ENCODE measurements at regions not wholly inside any gene's neighbourhood (a gene's known extent, or its start where the extent isn't known, plus 50 kb on each side); places are given as distances from the start of the nearest gene placed in this dataset.
"Not testable (repeated sequence)": the region's sequence is repeated elsewhere in the genome, so short reads cannot be mapped to it uniquely, and the experiment has no call there.

DNA sequence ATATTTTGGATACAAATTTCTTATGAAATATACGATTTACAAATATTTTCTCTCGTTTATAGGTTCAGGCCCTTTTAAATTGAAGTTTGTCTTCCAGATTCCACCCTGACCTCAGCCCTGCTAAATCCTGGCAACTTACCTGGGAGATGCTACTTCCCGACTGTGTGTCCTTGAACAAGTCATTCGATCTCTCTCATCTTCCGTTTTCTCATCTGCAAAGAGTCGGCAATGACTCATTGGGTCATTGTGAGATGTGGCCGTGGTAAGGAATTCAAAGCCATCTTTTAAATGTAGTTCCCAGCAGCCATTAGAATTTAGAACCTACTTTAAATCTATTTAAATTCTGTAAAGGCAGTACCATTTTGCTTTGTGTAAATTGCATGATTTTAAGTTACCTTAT lies 72.5 kb downstream of the LHX2 start:
- DNase-seq (ENCODE audit: low read depth, low spot score), result no peak

DNA sequence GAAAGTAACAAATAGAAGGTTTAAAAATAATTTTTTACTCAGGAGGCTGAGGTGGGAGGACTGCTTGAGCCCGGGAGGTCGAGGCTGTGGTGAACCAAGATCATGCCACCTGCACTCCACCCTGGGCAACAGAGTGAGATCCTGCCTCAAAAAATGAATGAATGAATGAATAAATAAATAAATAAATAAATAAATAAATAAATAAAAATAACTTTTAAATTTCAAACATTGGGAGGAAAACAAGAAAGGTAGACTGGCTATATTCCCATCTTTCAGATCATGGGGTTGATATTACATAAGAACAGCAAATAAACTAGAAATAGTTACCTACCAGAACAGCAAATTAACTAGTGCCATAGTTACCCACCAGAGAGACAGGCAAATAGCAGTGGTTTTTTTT lies 75.7 kb downstream of the LHX2 start:
- DNase-seq (ENCODE audit: low read depth, low spot score), result no peak

DNA sequence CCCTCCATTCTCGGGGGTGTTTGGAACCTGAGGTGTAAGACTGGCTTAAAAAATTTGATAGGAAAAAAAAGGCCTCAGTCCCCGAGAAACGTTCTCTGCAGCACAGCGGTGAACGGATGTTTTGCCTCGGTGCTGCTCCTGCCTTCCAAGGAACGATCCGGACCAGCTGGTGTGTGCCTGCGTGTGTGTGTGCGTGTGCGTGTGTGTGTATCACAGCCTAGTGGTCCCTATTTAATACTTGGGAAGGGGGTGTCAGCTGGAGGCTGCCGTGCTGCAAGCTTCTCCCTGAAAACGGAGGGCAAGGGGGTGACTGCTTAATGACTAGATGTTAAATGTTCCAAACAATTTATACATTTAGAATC lies 76.9 kb downstream of the LHX2 start:
- DNase-seq (ENCODE audit: low read depth, low spot score), result no peak

DNA sequence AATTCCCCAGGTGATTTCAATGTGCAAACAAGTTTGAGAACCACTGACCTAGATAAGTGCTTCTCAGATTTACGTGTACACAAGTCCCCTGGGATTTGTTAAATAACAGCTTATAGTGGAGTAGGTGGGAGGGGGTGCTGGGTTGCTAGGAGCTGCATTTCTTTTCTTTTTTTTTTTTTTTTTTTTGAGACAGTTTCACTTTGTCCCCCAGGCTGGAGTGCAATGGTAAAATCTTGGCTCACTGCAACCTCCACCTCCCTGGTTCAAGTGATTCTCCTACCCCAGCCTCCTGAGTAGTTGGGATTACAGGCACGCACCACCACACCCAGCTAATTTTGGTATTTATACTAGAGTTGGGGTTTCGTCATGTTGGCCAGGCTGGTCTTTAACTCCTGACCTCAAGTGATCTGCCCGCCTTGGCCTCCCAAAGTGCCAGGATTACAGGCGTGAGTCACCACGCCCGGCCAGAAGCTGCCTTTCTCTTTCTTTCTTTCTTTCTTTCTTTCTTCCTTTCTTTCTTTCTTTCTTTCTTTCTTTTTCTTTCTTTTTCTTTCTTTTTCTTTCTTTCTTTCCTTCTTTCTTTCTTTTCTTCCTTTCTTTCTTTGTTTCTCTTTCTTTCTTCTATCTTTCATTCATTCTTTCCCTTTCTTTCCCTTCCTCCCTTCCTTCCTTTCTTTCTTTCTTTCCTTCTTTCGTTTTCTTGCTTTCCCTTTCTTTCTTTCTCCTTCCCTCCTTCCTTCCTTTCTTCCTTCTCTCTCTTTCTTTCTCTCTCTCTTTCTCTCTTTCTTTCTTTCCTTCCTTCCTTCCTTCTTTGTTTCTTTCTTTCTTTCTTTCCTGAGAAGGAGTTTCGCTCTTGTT lies 78.3 kb downstream of the LHX2 start:
- DNase-seq (ENCODE audit: low read depth, low spot score), result not testable (repeated sequence)

DNA sequence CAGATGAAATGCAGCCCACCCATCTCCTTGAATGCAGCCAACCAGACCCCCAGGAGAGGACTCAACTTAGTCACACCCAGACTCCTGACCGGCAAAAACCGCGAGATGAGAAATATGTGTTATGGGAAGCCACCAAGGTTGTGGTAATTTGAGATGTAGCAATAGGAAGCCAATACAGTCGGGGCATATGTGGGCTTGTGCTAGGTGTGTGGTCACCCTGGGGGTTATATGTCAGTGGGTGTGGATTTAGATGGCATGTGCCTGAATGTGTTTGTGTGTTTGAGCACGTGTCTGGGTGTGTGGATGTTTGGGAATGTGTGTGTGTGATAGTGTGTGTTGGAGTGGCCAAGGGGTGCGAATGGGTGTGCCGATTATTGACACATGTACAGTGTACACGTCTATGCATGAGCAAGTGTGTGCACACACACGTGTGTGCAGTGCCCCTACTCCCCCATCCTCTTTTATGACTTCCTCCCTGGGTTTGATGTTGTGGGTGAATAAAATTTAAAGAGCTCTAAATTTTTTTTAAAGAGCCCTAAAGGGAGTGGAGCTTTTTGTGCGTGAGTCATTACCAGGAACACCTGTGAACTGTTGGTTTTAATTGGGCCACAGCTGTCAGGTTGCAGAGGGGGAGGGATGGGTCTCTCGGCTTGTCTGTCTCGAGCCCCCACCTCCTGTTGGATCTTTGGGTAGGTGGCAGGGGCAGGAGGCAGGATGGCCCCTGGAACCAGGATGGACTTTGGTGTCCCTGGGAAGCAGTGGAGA lies 86.8 kb downstream of the LHX2 start:
- no peak for DNase-seq (ENCODE audit: low read depth, low spot score)

DNA sequence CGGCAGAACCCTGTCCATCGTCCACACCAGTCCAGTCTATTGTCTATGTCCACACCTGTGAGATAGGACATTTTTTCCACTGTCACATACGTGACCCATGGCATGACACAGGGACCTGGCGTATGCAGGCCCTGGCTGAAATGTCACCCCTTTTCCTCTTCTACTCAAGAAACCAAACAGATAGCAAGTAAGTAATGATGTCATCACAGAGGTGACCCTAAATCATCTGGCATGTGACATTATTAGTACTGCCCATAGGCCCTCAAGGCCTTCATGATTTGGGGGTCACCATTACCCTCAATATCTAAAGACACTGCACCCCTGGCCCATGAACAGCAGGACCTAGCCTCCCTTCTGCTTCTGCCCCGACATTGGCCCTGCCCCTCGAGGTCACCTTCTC lies 88.3 kb downstream of the LHX2 start:
- no peak for DNase-seq (ENCODE audit: low read depth, low spot score)

DNA sequence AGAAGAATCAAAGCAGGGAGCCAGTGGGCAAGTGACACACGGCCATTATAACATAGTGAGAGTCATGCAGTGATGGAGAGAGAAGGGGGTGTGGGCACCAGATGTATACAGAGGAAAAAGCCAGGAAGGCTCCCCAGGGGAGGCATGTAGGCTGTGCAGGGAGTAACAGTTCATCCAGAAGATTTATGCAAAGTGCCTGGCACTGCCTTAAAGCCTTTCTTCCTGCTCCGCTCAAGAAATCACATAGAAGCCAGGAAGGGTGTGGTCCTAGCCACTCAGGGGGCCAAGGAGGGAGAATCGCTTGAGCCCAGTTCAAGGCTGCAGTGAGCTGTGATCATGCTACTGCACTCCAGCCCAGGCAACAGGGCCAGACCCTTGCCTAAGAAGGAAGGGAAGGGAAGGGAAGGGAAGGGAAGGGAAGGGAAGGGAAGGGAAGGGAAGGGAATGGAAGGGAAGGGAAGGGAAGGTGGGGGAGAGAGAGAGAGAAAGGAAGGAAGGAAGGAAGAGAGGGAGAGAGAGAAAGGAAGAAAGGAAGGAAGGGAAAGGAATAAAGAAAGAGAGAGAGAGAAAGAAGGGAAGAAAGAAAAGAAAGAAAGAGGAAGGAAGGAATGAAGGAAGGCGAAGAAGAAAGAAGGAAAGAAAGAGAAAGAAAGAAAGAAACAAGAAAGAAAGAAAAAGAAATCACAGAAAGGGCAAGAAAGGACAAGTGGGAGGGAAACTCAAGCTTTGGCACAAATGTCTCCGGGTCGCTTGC lies 89.8 kb downstream of the LHX2 start:
- no peak for DNase-seq (ENCODE audit: low read depth, low spot score)

DNA sequence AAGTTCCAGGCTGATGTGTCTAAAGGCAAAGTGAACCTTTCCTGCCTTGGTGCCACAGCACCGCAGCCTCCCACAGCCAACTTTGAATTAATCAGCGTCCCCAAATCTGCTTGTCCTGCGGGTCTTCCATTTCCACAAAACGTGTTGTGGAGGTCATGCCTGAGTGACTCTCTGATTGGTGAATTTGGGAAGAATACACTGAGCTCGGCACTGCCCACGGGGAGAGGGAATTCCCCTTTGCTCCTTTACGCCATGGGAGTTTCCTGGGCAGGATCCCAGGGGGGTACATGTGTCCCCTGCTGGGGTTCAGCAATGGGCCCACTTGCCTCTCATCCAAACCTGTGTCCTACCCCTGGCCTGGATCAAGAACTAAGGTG lies 90.4 kb downstream of the LHX2 start:
- no peak for DNase-seq (ENCODE audit: low read depth, low spot score)

DNA sequence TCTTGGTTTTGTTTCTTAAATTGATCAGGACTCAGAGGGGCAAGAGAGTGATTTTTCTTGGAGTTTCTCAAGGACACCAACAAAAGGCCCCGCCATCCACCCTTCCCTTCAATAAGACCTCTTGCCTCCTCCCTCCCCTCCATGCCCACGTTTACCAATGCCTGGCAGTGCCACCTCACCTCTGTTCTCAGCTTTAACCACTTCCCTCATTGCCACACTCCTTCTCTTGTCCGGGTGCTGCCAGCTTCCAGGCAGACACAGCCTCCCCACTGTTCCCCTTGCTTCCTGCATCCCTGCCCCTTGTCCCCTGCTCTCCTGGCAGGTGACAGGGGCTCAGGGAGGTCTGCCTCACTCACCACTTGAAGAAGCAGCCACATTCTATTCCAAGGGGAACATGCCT lies 90.8 kb downstream of the LHX2 start:
- no peak for DNase-seq (ENCODE audit: low read depth, low spot score)

DNA sequence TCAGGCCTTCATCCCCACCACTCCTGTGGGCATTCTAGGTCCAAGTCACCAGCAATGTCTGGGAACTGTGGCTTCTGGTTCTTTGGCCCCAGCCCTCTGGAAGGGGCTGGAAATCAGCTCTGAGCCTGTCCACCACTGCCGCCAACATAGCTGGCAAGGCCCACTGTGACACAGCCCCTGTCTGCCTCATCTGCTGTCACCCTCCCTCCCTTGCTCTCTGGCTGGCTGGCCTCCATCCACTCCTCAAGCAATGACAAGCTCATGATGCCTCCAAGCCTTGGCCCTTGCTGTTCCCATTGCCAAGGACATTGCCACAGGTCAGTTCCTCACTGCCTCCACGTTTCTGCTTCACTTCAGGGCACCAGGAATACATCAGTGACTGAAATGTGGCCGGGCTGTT lies 93.7 kb downstream of the LHX2 start:
- no peak for DNase-seq (ENCODE audit: low read depth, low spot score)

DNA sequence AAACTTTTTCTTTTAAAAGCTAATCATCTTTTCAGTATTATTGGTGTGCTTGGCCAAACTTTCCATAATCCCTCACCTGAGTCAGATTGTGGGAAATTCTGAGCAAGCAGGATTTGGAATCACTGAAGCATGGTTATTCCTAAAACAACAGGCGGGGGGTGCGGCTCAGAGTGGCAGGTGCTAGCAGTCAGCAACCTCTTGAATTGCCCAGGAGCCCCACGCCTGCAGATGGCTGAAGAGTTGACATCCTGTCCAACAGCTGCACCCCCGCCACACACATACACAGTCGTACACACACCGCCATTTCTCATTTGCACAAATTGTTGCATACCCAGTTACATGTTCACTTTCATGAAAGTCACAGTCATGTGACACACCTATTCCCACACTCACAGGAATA lies 96.6 kb downstream of the LHX2 start:
- no peak for DNase-seq (ENCODE audit: low read depth, low spot score)

DNA sequence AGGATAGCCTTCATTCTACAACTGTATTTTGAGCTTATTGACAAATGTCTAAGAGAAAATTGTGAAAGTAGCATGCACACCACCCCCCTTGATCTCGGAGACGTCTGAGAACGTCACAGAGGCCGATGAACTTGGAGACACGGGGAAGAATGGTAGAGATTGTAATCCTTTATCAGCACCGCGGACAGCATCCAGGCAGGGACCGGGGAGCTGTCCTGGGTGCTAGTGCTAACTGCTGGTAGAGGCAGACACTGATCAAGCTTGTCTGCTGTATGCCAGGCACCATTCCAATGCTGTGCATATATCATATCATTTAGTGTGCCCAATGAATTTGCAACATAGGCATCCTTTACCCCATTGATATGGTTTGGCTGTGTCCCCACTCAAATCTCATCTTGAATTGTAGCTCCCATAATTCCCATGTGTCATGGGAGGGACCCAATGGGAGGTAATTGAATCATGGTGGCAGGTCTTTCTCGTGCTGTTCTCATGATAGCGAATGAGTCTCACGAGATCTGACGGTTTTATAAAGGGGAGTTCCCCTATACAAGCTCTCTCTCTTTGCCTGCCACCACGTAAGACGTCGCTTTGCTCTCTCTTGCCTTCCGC lies 98.8 kb downstream of the LHX2 start:
- DNase-seq (ENCODE audit: low read depth, low spot score), result no peak

DNA sequence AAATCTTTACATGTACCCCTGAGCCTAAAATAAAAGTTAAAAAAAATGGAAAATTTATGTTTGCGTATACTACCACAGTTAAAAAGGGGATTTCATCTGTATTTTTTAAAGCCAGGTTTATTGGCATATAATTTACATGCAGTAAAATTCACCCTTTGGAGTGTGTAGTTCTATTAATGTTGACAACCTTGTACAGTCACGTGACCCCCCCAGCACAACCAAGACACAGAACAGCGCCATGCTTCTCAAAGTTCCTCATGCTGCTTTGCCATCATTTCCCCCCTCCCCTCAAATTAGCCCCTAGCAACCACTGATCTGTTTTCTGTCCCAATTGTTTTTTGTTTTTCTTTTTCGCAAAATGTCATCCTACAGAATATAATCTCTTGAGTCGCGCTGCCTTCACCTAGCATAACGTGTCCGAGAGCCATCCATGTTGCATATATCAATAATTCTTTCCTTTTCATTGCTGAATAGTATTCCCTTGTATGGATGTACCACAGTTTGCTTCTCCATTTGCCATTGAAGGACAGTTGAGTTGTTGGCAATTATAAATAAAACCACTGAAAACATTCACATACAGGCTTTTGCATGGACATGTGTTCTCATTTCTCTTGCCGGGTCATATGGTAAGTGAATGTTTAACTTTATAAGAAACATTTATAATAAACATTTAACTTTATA lies 105.3 kb downstream of the LHX2 start:
- no peak for DNase-seq (ENCODE audit: low read depth, low spot score)

DNA sequence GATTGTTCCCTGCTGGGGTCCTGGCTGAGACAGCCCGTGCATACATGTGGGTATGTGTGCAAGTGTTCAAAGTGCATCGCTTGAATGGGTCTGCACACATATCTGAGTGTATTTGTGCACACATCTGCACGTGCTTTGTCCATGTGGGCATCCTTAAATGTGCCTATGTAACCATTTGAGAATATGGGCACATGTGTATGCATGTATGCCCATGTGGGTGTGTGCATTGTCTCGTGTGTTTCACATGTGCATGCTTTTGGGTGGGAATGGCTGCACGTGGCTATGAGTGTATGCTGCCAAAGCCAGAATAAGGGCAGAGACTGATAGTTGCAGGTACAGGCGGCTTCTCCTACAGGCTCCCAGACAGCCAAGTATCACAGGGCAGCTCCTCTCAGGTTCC lies 107.3 kb downstream of the LHX2 start:
- DNase-seq (ENCODE audit: low read depth, low spot score), result no peak

DNA sequence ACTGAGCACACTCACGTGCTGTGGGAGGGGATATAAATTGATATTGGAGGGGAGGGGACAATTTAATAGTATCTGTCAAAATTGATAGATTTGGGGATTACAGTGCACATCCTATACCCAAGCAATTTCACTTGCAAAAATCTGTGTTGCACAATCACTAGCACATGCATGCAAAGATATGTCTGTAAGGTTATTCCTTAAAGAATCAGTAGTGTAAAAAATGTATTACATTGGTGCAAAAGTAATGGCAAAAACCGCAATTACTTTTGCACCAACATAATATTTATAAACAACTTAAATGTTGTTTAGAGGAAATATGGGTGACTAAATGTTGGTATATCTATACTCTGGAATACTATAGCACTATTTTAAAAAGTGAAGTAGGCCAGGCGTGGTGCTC lies 108.7 kb downstream of the LHX2 start:
- DNase-seq (ENCODE audit: low read depth, low spot score), result no peak

DNA sequence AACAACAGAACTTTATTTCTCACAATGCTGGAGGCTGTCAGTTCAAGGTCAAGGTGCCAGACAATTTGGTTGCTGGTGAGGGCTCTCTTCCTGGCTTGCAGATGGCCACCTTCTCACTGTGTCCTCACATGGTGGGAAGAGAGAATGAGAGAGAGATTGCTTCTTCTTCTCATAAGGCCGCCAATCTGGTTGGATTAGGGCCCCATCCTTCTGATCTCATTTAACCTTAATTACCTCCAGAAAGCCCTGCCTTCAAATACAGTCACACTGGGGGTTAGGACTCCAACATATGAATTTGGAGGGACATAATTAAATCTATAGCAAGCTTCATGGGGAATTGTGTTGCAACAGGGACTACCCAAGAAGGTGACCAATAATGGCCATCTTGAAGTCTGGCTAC lies 110.2 kb downstream of the LHX2 start:
- DNase-seq (ENCODE audit: low read depth, low spot score), result no peak

DNA sequence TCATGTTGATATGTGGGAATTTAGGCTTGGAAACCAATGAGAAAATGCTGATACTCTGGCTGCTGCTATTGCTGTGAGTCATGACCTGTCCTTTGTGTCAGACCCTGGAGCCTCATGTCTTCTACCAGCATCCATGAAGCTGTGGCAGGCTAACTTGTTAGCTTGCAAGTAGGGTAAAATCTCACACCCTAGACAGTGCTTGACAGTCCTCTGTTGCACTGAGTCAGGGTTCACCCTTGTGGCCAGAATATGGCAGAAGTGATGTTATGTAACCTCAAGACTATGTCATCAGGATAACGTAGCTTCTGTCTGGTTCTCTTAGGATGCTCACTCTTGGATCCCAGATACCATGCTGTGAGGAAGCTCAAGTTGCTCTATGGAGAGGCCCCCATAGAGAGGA lies 110.8 kb downstream of the LHX2 start:
- no peak for DNase-seq (ENCODE audit: low read depth, low spot score)

DNA sequence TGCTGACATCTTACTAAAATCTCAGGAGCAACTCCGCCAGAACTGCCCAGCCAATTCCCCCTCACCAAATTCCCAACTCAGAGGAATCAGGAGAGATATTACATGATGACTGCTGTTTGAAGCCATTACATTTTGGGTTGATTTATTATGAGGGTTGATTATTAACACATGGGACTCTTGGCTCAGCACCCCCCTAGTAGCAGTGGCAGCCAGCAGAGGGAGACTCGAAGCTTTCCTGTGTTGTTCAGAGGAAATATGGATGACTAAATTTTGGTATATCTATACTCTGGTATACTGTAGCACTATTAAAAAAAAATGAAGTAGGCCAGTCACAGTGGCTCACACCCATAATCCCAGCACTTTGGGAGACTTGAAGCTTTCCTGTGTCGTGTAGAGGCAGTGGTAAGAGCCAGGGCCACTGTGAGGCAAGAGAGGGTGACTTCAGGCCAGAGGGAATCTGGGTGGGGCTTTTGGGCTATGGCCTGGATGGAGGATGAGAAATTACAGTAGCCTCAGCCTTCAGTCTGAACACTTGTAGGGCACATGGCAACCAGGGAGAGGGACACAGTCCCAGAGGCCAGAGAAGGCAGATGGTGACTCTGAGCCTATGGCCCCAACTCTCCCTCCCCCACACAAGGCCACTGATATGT lies 111.4 kb downstream of the LHX2 start:
- DNase-seq (ENCODE audit: low read depth, low spot score), result no peak

DNA sequence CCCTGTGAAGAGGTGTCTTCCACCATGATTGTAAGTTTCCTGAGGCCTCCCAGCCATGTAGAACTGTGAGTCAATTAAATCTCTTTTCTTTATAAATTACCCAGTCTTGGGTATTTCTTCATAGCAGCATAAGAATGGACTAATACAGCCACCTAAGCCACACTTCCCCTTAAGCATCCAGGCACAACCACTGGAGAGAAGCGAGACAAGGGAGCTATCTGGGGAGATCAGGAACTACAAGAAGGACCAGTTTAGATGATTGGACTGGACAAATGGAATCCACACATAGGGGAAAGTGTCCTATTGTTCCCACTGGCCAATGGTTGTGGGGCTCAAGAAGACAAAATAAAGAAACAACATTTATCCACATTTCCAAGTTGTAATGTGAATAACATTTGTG lies 112.1 kb downstream of the LHX2 start:
- DNase-seq (ENCODE audit: low read depth, low spot score), result not testable (repeated sequence)

DNA sequence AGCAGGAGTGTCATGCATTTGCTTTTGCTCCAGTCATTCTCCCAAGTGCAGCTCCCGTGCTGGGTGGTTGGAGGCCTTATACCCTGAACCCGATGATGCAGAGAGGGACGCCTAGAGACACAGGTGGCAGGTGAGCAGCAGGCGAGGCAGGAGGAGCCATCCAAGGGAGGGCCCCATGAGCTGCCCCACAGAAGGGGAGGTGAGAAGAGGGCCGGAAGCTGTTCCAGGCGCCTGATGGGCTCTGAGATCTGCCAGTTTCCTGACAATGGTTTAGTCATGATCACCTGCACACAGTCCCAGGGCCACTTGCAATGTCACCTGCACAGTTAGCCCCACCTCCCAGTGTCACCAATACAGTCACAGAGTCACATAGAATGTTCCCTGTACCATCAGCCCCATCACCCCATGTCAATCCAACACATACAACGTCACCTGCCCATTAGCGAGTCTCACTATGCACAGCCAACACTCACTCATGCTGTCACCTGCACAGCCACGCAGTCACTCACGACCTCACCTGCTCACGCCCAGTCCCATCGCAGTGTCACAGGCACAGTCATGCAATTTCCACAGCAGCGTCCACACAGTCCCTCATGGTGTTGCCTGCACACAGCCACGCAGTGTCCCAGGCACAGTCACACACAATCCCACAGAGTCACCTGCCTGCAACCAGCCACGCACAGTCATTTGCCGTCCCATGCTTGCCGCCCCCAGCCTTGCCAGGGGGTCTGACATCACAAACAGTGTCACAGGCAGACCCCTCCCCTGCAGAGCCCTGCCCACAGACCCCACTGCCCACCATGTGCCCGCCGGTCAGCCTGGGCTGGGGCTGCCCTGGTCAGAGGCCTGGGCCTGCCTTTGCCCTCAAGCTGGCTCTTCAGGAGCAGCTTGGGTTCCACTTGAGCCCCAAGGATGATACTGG lies 113.4 kb downstream of the LHX2 start:
- no peak for DNase-seq (ENCODE audit: low read depth, low spot score)

All from activated CD4-positive, CD25-positive, alpha-beta regulatory T cell treated with anti-CD3 and anti-CD28 coated beads, Interleukin-2, amount 50 U/mL, for 16 hours (primary cell).